ENCODE measurements at regions not wholly inside any gene's neighbourhood (a gene's known extent, or its start where the extent isn't known, plus 50 kb on each side); places are given as distances from the start of the nearest gene placed in this dataset.

DNA sequence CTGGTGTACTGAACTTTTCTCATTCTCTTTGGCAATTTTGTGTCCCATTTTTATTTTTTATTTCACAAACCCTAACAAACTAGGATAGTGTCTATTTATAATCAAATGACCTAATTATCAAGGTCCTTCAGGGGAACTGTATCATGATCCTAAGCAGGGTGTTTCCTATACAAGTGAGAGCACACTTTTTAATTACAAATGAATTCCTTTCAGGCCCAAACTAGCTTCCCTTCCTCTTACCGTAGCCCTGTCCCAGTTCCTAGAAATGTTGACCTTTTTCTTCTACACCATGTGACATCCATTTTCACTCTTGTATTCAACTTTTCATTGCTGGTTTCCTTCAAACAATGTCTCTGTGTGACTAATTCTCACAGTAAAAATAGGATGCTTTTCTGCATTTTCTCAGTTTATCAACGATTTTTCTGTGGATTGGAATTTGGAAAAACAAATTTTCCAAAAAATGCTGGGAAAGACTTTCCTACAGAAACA, 411.4 kb downstream of the CCDC91 start:
- H3K27ac ChIP-seq (ENCODE audit: insufficient read depth, low read length, poor library complexity, severe bottlenecking): no peak overlapping the region
- Mint-ChIP-seq H3K27ac (no peak overlapping the region), H3K4me3 (no peak overlapping the region), H3K9me3 (peaks cover 0 to 12% (median 0%) of the 10 kb centered on the region in 7 donors), H3K4me1 (no peaks in the 10 kb centered on the region), H3K36me3 (no peaks in the 10 kb centered on the region), H3K27me3 (no peaks in the 10 kb centered on the region)
- peaks cover 0 to 1% of the 10 kb centered on the region in 2 experiments for H3K9me3 ChIP-seq (ENCODE audit: control insufficient read depth in 2 of 2, low read length in 2 of 2)
- DNase-seq (peak in 1 of 3 donors; percentile 4), ATAC-seq (ENCODE audit: low read depth in 2 of 2) (no peak)
- no peak overlapping the region for H3K4me3 ChIP-seq (ENCODE audit: low read depth, low read length)
- peaks cover 4% of the 10 kb centered on the region for H3K27me3 ChIP-seq (ENCODE audit: control insufficient read depth, insufficient read depth, low read length)
- no peaks in the 10 kb centered on the region for H3K4me1 ChIP-seq (ENCODE audit: control insufficient read depth, insufficient read depth, low read length, poor library complexity, severe bottlenecking)
- H3K36me3 ChIP-seq (ENCODE audit: control insufficient read depth, insufficient read depth, low read length): no peaks in the 10 kb centered on the region

DNA sequence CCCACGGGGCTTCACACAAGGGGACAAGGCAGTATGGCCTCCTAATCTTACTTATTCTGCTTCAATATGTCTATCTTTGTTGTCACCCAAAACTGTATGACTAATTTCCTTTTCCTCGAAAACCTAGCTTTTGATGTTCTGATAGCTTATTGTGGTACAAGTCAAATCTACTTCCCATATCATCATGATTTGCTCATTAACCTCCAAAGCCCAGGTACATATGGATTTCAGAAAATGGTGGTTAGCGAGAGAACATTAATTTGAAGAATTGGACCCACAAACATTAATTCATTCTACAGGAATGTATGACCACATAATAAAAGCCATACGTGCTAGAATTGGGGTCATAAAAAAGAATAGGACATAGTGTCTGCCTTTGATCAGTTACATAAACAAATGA, 412.5 kb downstream of the CCDC91 start:
- Histone ChIP-seq H3K27ac (ENCODE audit: insufficient read depth, low read length, poor library complexity, severe bottlenecking) (no peak overlapping the region), H3K27me3 (ENCODE audit: control insufficient read depth, insufficient read depth, low read length) (peaks cover 2% of the 10 kb centered on the region), H3K4me3 (ENCODE audit: low read depth, low read length) (no peak overlapping the region), H3K4me1 (ENCODE audit: control insufficient read depth, insufficient read depth, low read length, poor library complexity, severe bottlenecking) (no peaks in the 10 kb centered on the region), H3K9me3 (ENCODE audit: control insufficient read depth in 2 of 2, low read length in 2 of 2) (peaks cover 10 to 11% of the 10 kb centered on the region in 2 experiments), H3K36me3 (ENCODE audit: control insufficient read depth, insufficient read depth, low read length) (no peaks in the 10 kb centered on the region)
- Mint-ChIP-seq H3K4me1 (no peaks in the 10 kb centered on the region), H3K9me3 (peaks cover 1 to 21% (median 6%) of the 10 kb centered on the region in 7 donors), H3K36me3 (no peaks in the 10 kb centered on the region), H3K27me3 (peaks cover 5% of the 10 kb centered on the region), H3K27ac (no peak overlapping the region), H3K4me3 (no peak overlapping the region)
- no peak for DNase-seq
- no peak for ATAC-seq (ENCODE audit: low read depth in 2 of 2)

DNA sequence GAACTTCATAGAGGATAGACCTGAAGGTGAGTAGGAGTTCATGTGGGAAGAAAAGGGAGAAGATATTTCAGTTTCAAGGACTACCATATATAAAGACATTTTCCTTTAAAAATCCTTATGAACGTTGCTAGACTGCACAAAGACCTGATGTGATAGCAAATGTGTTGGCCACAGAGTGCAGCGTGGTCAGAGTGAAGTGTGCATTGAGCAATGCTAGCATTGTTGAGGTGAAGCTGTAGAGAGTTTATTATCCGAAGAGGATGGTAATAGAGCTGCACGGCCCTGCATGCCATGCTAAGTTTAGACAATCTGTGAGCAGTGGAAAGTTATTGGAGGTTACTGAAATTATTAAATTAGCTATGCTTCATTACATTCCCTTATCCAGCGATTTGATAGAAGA, 413.0 kb downstream of the CCDC91 start:
- Mint-ChIP-seq H3K9me3 (peaks cover 1 to 25% (median 7%) of the 10 kb centered on the region in 7 donors), H3K27me3 (peaks cover 5% of the 10 kb centered on the region), H3K4me1 (no peaks in the 10 kb centered on the region), H3K36me3 (no peaks in the 10 kb centered on the region), H3K27ac (no peak overlapping the region), H3K4me3 (no peak overlapping the region)
- Histone ChIP-seq H3K36me3 (ENCODE audit: control insufficient read depth, insufficient read depth, low read length) (no peaks in the 10 kb centered on the region), H3K27ac (ENCODE audit: insufficient read depth, low read length, poor library complexity, severe bottlenecking) (no peak overlapping the region), H3K9me3 (ENCODE audit: control insufficient read depth in 2 of 2, low read length in 2 of 2) (peaks cover 11 to 12% of the 10 kb centered on the region in 2 experiments), H3K4me1 (ENCODE audit: control insufficient read depth, insufficient read depth, low read length, poor library complexity, severe bottlenecking) (no peaks in the 10 kb centered on the region), H3K4me3 (ENCODE audit: low read depth, low read length) (no peak overlapping the region), H3K27me3 (ENCODE audit: control insufficient read depth, insufficient read depth, low read length) (peaks cover 2% of the 10 kb centered on the region)
- ATAC-seq (ENCODE audit: low read depth in 2 of 2) (no peak), DNase-seq (no peak)

GRCh38 chr12:28603801-28604200, 413.5 kb downstream of the CCDC91 start:
- Histone ChIP-seq H3K9me3 (ENCODE audit: control insufficient read depth in 2 of 2, low read length in 2 of 2) (peaks cover 11 to 13% of the 10 kb centered on the region in 2 experiments), H3K4me3 (ENCODE audit: low read depth, low read length) (no peak overlapping the region), H3K27ac (ENCODE audit: insufficient read depth, low read length, poor library complexity, severe bottlenecking) (no peak overlapping the region), H3K4me1 (ENCODE audit: control insufficient read depth, insufficient read depth, low read length, poor library complexity, severe bottlenecking) (no peaks in the 10 kb centered on the region), H3K36me3 (ENCODE audit: control insufficient read depth, insufficient read depth, low read length) (no peaks in the 10 kb centered on the region), H3K27me3 (ENCODE audit: control insufficient read depth, insufficient read depth, low read length) (peaks cover 2% of the 10 kb centered on the region)
- H3K4me1 Mint-ChIP-seq: no peaks in the 10 kb centered on the region
- no peaks in the 10 kb centered on the region for H3K36me3 Mint-ChIP-seq
- no peak overlapping the region for H3K27ac Mint-ChIP-seq
- ATAC-seq (ENCODE audit: low read depth in 2 of 2) (no peak), DNase-seq (no peak)
- peaks cover 5% of the 10 kb centered on the region for H3K27me3 Mint-ChIP-seq
- H3K4me3 Mint-ChIP-seq: no peak overlapping the region
- peaks cover 1 to 31% (median 10%) of the 10 kb centered on the region in 7 donors for H3K9me3 Mint-ChIP-seq

DNA sequence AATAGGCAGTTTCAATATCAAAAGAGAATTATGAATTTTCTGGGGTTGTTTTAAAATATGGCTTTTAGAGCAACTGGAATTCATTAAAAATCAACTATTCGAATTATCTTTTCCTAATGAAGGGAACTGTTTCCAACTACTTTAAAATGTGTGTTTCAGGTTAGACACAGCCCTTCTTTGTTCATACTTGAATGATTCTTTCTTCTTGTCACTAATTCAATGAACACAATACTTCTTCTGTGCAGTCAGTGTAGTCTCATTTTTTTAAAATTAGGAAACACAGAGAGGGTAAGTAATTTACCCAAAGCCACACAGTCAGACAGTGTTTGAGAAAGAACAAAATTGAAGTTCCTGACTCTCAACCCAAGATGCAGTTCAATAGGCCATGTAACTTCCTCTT, 414.0 kb downstream of the CCDC91 start:
- H3K9me3 Mint-ChIP-seq: peaks cover 1 to 33% (median 13%) of the 10 kb centered on the region in 7 donors
- peaks cover 5% of the 10 kb centered on the region for H3K27me3 Mint-ChIP-seq
- no peak overlapping the region for H3K4me3 Mint-ChIP-seq

GRCh38 chr12:28606967-28607557, 416.8 kb downstream of the CCDC91 start:
- Histone ChIP-seq H3K27ac (ENCODE audit: insufficient read depth, low read length, poor library complexity, severe bottlenecking) (no peak overlapping the region), H3K4me3 (ENCODE audit: low read depth, low read length) (no peak overlapping the region), H3K9me3 (ENCODE audit: control insufficient read depth in 2 of 2, low read length in 2 of 2) (peaks cover 11 to 13% of the 10 kb centered on the region in 2 experiments), H3K36me3 (ENCODE audit: control insufficient read depth, insufficient read depth, low read length) (no peaks in the 10 kb centered on the region), H3K4me1 (ENCODE audit: control insufficient read depth, insufficient read depth, low read length, poor library complexity, severe bottlenecking) (no peaks in the 10 kb centered on the region), H3K27me3 (ENCODE audit: control insufficient read depth, insufficient read depth, low read length) (peaks cover 4% of the 10 kb centered on the region)
- DNase-seq: no peak
- Mint-ChIP-seq H3K4me3 (no peak overlapping the region), H3K27me3 (peaks cover 13% of the 10 kb centered on the region), H3K9me3 (peaks cover 1 to 33% (median 13%) of the 10 kb centered on the region in 7 donors), H3K4me1 (no peaks in the 10 kb centered on the region), H3K36me3 (no peaks in the 10 kb centered on the region), H3K27ac (no peak overlapping the region)
- no peak for ATAC-seq (ENCODE audit: low read depth in 2 of 2)

More for the DNA sequence above, 414.0 kb downstream of the CCDC91 start:
- peaks cover 2% of the 10 kb centered on the region for H3K27me3 ChIP-seq (ENCODE audit: control insufficient read depth, insufficient read depth, low read length)
- ATAC-seq (ENCODE audit: low read depth in 2 of 2): no peak
- H3K4me3 ChIP-seq (ENCODE audit: low read depth, low read length): no peak overlapping the region
- no peak overlapping the region for H3K27ac Mint-ChIP-seq
- H3K4me1 Mint-ChIP-seq: no peaks in the 10 kb centered on the region
- no peak overlapping the region for H3K27ac ChIP-seq (ENCODE audit: insufficient read depth, low read length, poor library complexity, severe bottlenecking)
- no peaks in the 10 kb centered on the region for H3K4me1 ChIP-seq (ENCODE audit: control insufficient read depth, insufficient read depth, low read length, poor library complexity, severe bottlenecking)
- no peak for DNase-seq
- no peaks in the 10 kb centered on the region for H3K36me3 Mint-ChIP-seq
- H3K9me3 ChIP-seq (ENCODE audit: control insufficient read depth in 2 of 2, low read length in 2 of 2): peaks cover 11 to 13% of the 10 kb centered on the region in 2 experiments
- H3K36me3 ChIP-seq (ENCODE audit: control insufficient read depth, insufficient read depth, low read length): no peaks in the 10 kb centered on the region

DNA sequence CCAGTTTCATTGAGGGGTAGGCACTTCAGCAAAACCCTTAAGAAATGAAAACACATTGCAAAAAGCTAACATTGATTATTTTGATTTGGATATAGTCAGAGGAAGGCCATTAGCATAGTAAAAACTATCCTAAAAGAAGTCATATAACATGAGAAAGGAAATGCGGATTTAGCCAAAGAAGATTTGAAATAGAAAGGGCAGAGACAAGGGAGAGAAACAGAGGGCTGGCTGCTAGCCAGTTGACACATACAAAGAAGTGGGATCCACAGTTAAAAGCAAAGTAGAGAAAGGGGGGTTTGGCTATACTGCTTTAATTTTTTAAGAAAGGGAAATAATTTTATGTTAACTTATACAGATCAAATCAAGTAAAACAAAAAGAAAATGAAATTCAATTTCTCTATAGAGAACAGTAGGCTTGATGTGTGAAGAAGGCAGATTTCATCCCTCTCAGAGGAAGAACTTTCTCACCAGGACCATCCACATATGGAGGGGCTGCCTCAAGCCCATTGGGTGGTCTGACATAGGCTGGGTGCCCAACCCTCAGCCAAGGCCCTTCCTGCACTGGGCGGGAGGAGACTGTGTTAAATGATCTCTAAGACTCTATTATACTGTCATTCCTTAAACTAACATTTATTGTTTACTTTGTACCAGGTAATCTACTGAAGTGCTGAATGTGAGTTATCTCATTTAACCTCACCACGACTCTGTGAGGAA, 420.3 kb downstream of the CCDC91 start:
- peaks cover 1 to 28% (median 7%) of the 10 kb centered on the region in 7 donors for H3K9me3 Mint-ChIP-seq
- Histone ChIP-seq H3K27ac (ENCODE audit: insufficient read depth, low read length, poor library complexity, severe bottlenecking) (no peak overlapping the region), H3K4me1 (ENCODE audit: control insufficient read depth, insufficient read depth, low read length, poor library complexity, severe bottlenecking) (no peaks in the 10 kb centered on the region), H3K36me3 (ENCODE audit: control insufficient read depth, insufficient read depth, low read length) (no peaks in the 10 kb centered on the region), H3K4me3 (ENCODE audit: low read depth, low read length) (no peak overlapping the region), H3K27me3 (ENCODE audit: control insufficient read depth, insufficient read depth, low read length) (peaks cover 6% of the 10 kb centered on the region), H3K9me3 (ENCODE audit: control insufficient read depth in 2 of 2, low read length in 2 of 2) (peaks cover 11 to 13% of the 10 kb centered on the region in 2 experiments)
- no peak overlapping the region for H3K27ac Mint-ChIP-seq
- no peaks in the 10 kb centered on the region for H3K36me3 Mint-ChIP-seq
- no peak overlapping the region for H3K4me3 Mint-ChIP-seq
- DNase-seq: no peak
- H3K4me1 Mint-ChIP-seq: no peaks in the 10 kb centered on the region
- no peak for ATAC-seq (ENCODE audit: low read depth in 2 of 2)
- peaks cover 14% of the 10 kb centered on the region for H3K27me3 Mint-ChIP-seq

GRCh38 chr12:28611115-28611435, 420.8 kb downstream of the CCDC91 start:
- Histone ChIP-seq H3K4me1 (ENCODE audit: control insufficient read depth, insufficient read depth, low read length, poor library complexity, severe bottlenecking) (no peaks in the 10 kb centered on the region), H3K4me3 (ENCODE audit: low read depth, low read length) (no peak overlapping the region), H3K36me3 (ENCODE audit: control insufficient read depth, insufficient read depth, low read length) (no peaks in the 10 kb centered on the region), H3K27me3 (ENCODE audit: control insufficient read depth, insufficient read depth, low read length) (peaks cover 6% of the 10 kb centered on the region), H3K9me3 (ENCODE audit: control insufficient read depth in 2 of 2, low read length in 2 of 2) (peaks cover 11 to 13% of the 10 kb centered on the region in 2 experiments), H3K27ac (ENCODE audit: insufficient read depth, low read length, poor library complexity, severe bottlenecking) (no peak overlapping the region)
- no peak for DNase-seq
- no peak overlapping the region for H3K4me3 Mint-ChIP-seq
- peaks cover 14% of the 10 kb centered on the region for H3K27me3 Mint-ChIP-seq
- no peaks in the 10 kb centered on the region for H3K4me1 Mint-ChIP-seq
- no peak overlapping the region for H3K27ac Mint-ChIP-seq
- H3K9me3 Mint-ChIP-seq: peaks cover 1 to 25% (median 7%) of the 10 kb centered on the region in 7 donors
- ATAC-seq (ENCODE audit: low read depth in 2 of 2): no peak
- H3K36me3 Mint-ChIP-seq: no peaks in the 10 kb centered on the region

Data from CD4-positive, CD25-positive, alpha-beta regulatory T cell (primary cell).